C4-2B (cell line): ENCODE measurements at regions not wholly inside any gene's neighbourhood (a gene's known extent, or its start where the extent isn't known, plus 50 kb on each side); places are given as distances from the start of the nearest gene placed in this dataset.

Experiments used
- CTCF ChIP-seq: fragments of 450-650 bp; conservative IDR thresholded peaks from 2 replicates; pipeline ENCODE4 v1.5.1; 2017; ENCODE audit warnings: mild to moderate bottlenecking
- ZFX ChIP-seq: fragments of 450-650 bp; IDR thresholded peaks from 2 replicates; pipeline ENCODE4 v1.6.1; 2017

- TF ChIP-seq CTCF (no peak), ZFX (no peak)
These were observed 151.5 kb upstream of the PRICKLE1 start for GRCh38 chr12:42741091-42741490.
